ENCODE measurements at regions not wholly inside any gene's neighbourhood (a gene's known extent, or its start where the extent isn't known, plus 50 kb on each side); places are given as distances from the start of the nearest gene placed in this dataset.

- DNase-seq (ENCODE audit: low spot score in 2 of 2) = no peak
- 96% methylated on average over 5 of the region's 5 CpGs for WGBS, 2 donors
- no peak overlapping the region for H3K4me3 ChIP-seq (ENCODE audit: low read depth, poor library complexity, severe bottlenecking)
- intact Hi-C loops (cut with DNase I; ENCODE audit: low total_unique reads) = no loop called here
- TF ChIP-seq, protein P1, sequence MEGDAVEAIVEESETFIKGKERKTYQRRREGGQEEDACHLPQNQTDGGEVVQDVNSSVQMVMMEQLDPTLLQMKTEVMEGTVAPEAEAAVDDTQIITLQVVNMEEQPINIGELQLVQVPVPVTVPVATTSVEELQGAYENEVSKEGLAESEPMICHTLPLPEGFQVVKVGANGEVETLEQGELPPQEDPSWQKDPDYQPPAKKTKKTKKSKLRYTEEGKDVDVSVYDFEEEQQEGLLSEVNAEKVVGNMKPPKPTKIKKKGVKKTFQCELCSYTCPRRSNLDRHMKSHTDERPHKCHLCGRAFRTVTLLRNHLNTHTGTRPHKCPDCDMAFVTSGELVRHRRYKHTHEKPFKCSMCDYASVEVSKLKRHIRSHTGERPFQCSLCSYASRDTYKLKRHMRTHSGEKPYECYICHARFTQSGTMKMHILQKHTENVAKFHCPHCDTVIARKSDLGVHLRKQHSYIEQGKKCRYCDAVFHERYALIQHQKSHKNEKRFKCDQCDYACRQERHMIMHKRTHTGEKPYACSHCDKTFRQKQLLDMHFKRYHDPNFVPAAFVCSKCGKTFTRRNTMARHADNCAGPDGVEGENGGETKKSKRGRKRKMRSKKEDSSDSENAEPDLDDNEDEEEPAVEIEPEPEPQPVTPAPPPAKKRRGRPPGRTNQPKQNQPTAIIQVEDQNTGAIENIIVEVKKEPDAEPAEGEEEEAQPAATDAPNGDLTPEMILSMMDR (IDR thresholded peaks at IDR 0.05) = no peak
These were observed 236.6 kb upstream of the TLE3 start for GRCh38 chr15:70334286-70334685.

GRCh38 chr15:70329179-70329578 lies 231.5 kb upstream of the TLE3 start:
- peak in 1 of 2 donors; percentile 54 for DNase-seq (ENCODE audit: low spot score in 2 of 2)
- H3K4me3 ChIP-seq (ENCODE audit: low read depth, poor library complexity, severe bottlenecking) = no peak overlapping the region
- 85 to 90% methylated on average over 8 of the region's 8 CpGs for WGBS, 2 donors
- no peak for TF ChIP-seq POLR2A (IDR thresholded peaks at IDR 0.05)
- TF ChIP-seq, protein P1 (IDR thresholded peaks at IDR 0.05) = no peak
- intact Hi-C loops (cut with DNase I; ENCODE audit: low total_unique reads) = no loop called here

GRCh38 chr15:70328679-70329115 lies 231.0 kb upstream of the TLE3 start:
- peak in 1 of 2 donors; percentile 37 for DNase-seq (ENCODE audit: low spot score in 2 of 2)
- no peak overlapping the region for H3K4me3 ChIP-seq (ENCODE audit: low read depth, poor library complexity, severe bottlenecking)
- no peak for TF ChIP-seq POLR2A (IDR thresholded peaks at IDR 0.05)
- TF ChIP-seq, protein P1 (IDR thresholded peaks at IDR 0.05) = no peak
- WGBS, 2 donors = 55 to 60% methylated on average over 3 of the region's 3 CpGs
- intact Hi-C loops (cut with DNase I; ENCODE audit: low total_unique reads) = no loop called here

DNA sequence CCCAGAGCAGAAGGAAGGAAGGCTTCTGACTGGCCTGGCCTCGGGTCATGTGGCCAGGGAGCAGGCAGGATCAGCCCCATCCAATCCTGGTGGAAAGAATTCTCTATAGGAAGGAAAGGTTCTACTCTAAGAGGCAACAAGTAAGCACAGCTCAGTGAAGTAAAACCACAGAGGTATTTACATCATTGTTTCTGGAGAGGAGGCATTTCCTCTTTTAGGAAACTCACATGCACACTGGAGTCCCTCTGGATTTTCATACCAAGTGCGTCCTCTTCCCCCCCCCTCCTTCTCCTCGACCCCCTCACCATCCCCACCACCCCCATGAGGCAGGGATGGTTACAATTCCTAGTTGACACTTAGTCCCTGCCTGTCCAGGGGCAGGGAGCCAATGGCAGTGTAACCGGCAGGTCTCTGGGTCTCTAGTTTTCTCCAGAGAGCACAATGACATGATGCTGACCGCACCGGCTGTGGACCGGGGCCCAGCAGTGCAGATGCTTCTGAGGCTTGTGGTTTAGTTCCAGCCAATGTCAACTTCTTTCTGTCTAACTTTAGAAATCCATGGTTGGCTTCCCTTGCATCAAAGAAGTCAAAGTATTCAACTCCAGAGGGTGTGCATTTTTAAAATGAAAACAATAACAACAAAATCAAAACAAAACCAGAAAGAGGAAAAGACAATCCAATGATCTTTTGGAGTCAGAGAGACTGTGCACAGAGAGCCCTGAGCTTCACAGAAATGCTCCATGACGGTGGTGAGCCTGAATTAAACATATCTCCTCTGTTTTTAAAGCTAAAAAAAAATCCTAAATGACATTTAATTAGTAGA lies 230.3 kb upstream of the TLE3 start:
- no peak overlapping the region for H3K4me3 ChIP-seq (ENCODE audit: low read depth, poor library complexity, severe bottlenecking)
- intact Hi-C loops (cut with DNase I; ENCODE audit: low total_unique reads) = no loop called here
- TF ChIP-seq POLR2A (IDR thresholded peaks at IDR 0.05) = no peak
- TF ChIP-seq, protein P1 (IDR thresholded peaks at IDR 0.05) = no peak
- no peak for DNase-seq (ENCODE audit: low spot score in 2 of 2)
- WGBS, 2 donors = 36 to 39% methylated on average over 8 of the region's 8 CpGs

- WGBS, 2 donors = 80 to 81% methylated on average over 3 of the region's 3 CpGs
- no peak overlapping the region for H3K4me3 ChIP-seq (ENCODE audit: low read depth, poor library complexity, severe bottlenecking)
- intact Hi-C loops (cut with DNase I; ENCODE audit: low total_unique reads) = no loop called here
- DNase-seq (ENCODE audit: low spot score in 2 of 2) = no peak
- TF ChIP-seq, protein P1 (IDR thresholded peaks at IDR 0.05) = no peak
- TF ChIP-seq POLR2A (IDR thresholded peaks at IDR 0.05) = no peak
These were observed 229.7 kb upstream of the TLE3 start for GRCh38 chr15:70327328-70327855.
